ENCODE measurements at regions not wholly inside any gene's neighbourhood (a gene's known extent, or its start where the extent isn't known, plus 50 kb on each side); places are given as distances from the start of the nearest gene placed in this dataset.

DNA sequence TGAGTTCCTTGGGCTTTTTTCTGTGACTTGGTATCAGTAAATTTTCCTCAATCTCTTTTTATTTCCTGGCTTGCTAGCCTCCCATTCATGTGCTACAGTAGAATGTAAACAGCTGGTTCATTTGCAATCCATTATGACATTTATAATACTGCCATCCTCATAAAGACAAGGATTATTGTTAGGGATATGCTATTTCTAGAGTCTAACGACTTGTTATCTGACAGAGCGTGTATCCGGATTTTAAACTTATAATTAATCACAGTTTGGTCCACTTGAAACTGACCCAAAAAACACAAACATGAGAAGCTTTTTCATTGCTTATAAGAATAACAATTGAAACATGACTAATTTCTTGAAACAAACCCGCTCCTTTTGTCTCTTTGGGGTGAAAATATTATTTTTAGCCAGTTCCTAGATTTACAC is 585.8 kb downstream of the TLE4 start:
- no peak for DNase-seq

DNA sequence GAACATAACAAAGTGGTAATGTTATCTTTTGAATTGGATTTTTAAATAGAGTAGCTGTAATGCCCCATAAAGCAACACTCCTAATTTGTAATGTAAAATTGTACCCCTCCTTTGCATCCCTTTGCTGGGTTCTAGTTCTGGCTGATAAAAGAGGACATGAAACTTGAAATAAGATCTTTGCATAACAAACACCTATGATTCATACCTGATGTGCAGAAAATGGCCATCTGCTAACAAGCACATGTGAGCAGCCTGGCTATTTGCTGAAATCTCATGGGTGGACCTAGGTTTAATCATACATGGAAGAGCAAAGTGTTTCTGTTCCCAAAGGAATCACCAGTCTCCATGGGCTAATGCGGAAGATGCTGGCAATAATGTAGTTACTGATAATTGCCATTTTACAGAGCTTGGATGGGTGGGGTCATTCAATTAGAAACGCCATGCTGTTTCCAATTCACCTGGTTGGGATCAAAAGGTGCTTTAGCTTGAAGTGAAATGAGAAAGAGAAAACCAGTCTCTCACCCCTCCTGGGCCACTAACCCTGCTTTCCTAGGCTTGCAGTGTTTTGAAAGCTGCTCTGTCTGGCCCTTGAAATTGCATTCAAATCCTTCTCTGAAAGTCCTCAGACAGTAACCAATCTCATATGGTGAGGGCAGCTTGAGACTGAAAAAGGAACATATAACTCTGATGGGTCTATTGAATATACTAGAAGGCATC is 585.1 kb downstream of the TLE4 start:
- no peak for DNase-seq

DNA sequence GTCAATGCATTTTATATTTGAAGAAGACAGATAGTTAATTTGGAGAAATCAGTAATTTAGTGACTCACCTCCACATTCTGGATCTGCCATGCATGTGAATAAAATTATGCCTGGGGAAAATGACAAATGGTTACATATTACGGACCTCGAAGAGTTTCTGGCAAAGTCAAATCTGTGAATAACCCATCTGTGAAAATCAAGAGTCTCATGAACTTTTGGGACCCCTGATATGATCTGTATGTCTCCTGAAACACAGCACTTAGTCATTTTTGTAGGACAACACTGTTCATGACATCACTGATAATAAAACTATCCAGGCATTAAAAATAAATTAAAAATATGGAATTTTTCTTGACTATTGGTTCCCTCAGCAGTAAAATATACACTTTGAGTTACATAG is 584.5 kb downstream of the TLE4 start:
- no peak for DNase-seq

DNA sequence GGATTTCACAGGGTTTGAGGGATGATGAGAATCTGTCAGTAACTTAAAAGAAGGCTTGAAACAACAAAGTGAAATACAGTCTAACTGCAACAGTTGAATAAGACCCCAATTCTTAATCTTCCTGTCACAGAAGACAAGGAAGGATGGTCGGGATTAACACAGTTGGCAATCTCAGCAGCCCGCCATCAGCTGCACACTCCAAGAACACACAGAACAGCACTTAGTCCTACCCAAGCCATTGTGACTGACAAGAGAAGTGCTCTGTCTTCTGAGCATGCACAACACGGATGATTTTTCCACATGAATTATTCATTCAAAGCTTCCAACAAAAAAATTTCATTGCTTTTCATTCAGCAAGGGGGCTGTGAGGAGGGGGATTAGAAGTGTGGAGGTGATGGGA is 576.1 kb downstream of the TLE4 start:
- no peak for DNase-seq

DNA sequence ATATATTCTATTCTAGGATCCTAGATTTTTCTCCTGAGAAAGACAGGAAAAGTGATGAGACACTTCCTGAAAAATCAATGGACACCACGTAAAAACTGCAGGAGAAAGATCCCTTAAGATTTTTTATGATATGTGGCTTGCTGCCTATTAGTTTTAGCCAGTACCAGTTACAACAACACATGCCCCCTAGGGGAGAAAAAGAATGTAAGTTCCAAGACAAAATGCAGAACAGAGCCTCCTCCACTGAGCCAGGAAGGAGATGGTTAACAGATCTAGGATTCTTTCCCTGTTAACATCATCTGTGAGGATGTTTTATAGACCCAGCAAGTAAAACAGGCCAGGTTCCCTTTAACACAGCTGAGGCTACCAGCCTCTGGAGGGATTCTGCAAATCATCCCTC is 574.7 kb downstream of the TLE4 start:
- DNase-seq = no peak

DNA sequence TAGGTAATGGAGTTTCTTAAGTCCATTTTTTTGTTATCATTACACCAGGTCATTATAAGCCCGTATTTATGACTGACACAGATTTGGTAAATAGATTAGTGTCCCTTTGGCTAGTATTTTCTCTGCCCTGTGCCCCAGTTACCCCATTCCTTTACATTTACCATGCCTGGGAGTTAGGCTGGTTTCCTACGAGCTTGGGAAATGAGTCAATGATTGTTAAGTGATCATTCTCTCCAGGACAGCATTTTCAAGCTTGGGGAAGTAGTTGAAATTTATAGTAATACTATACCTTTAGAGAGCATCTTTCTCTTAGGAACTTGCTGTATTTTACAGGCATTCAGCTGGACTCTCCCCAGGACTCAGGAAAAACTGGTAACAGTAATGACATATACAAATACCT is 573.1 kb downstream of the TLE4 start:
- DNase-seq = no peak

DNA sequence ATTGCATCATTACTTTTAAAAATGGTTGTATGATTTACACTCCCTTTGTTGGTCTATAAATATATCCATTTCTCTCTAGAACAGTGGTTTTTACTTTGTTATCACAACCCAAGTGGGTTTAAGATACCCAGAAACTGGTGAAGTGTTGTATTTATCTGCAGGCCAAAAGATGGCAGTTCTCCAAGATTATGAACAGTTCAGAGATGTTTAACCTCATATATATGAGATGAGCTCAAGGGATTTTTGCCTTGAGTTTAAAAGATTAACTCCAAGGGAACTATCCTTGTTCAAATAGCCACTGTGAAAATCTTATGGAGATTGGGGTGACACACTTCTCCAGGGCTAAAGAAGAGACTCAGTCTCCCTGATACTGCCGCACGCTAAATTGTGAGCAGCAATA is 572.6 kb downstream of the TLE4 start:
- no peak for DNase-seq

DNA sequence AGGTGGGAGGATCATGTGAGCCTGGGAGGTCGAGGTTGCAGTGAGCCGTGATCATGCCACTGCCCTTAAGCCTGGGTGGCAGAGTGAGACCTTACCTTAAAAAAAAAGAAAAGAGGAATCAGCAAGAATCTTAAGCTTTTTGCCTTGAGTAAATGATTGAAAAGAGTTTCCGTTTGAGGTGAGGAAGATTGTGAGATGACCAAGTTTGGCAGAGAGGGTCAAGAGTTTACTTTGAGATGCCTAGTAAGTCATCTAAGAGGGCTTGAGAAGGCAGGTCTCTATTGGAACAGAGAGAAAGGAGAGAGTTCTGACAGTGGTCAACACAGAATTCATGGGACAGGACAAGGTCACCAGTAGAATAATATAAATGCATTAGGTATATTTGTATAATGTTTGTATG is 572.1 kb downstream of the TLE4 start:
- DNase-seq = no peak

DNA sequence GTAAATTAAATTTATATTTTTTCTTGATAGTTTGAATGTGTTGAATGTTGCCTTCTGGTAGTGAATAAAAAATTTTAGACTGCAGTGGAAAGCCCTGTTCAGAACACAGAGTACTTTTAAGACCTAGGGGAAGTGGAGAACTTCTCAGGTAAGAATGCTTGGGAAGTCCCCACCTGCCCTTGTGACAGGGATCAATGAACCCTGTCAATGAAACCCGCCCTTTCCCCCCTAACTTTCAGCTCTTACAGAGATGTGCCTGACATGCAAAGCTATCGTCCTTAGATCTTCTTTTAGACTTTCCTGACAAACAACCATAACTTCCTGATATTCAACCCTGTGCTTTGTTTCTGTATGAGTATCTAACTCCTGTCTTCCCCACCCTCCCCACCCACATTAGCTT is 562.7 kb downstream of the TLE4 start:
- no peak for DNase-seq

DNA sequence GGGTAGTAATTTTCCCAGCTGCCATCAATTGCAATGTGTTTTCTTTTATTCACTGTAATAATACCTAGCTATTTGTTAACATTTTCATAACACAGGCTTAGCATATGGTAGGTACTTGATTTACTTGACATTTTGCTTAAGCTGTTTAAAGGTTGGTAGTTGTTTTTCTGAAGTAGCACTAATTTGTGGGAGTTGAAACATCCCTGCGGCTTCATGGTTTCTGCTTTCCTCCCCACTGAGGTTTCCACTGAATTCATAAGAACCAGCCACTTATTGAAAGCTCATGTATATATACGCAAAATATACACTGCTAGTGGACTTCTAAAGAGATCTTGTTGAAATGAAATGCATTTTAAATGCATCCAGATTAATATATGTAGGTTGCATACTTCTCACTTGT is 559.9 kb downstream of the TLE4 start:
- DNase-seq = no peak

DNA sequence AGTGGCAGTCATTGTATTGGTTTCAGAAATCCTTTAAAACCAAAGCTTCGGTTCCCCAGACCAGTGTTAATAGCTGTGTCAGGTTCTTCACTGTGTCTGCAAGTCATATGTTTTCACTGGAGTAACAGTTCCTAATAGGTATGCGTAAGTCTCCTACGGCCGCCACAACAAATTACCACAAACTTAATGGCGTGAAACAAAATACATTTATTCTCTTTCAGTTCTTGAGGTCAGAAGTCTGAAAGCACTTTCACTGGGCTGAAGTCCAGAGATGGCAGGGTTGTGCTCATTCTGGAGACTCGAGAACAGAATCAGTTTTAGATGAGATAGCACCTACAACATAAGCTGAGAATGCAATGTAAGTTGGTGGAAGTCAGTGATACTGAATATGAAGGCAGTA is 556.2 kb downstream of the TLE4 start:
- no peak for DNase-seq

DNA sequence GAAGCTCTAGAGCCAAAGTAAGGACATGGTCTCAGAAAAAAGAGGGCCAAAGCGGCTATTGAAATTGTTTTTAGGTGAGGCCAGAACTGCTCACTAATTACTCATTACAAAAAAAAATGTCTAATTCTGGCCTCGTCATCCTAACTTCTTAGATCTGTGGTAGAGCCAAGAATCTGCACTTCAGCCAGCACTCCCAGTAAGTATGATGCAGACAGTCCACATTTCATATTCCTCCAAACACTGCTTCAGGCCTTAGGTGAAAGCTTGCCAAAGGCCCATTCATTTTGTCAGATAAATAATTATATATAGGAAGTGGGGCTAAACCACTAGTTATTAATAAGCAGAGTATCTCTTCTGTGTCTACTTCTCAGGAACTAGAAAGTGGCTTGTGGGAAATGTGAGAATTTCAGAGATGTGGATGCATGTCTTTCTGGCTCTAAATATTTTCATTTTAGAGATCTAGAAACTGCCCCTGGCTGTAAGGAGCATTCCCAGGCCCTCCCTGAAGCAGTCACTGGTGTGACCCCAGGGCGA is 554.0 kb downstream of the TLE4 start:
- no peak for DNase-seq

DNA sequence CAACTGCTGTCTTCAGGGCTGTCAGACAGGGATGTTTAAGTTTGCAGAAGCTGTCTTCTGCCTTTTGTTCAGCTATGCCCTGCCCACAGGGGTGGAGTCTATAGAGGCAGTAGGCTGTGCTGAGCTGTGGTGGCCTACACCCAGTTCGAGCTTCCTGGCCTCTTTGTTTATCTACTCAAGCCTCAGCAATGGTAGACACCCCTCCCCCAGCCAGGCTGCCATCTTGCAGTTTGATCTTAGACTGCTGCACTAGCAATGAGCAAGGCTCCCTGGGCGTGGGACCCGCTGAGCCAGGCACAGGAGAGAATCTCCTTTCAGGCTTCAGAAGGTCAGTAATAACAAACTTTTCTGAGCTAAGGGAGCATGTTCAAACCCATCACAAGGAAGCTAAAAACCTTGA is 545.3 kb downstream of the TLE4 start:
- DNase-seq = no peak

DNA sequence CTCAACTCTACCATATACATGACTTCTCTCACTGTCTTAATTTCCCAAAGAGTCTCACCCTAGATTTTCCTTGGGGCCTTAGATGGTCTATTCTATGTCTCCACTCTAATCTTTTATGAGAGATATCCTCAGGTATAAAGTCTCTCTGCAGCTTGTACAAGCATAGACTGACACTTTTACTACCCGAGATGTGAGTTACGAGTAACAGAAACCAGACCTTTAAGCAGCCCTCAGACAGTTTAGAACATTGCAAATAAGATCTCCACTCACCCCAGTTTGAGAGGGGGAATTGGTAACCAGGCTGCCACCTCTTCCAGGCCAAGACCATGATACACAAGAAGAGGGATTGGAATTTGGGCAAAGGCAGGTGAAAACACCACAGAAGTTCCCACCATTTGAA is 542.5 kb downstream of the TLE4 start:
- DNase-seq = no peak

DNA sequence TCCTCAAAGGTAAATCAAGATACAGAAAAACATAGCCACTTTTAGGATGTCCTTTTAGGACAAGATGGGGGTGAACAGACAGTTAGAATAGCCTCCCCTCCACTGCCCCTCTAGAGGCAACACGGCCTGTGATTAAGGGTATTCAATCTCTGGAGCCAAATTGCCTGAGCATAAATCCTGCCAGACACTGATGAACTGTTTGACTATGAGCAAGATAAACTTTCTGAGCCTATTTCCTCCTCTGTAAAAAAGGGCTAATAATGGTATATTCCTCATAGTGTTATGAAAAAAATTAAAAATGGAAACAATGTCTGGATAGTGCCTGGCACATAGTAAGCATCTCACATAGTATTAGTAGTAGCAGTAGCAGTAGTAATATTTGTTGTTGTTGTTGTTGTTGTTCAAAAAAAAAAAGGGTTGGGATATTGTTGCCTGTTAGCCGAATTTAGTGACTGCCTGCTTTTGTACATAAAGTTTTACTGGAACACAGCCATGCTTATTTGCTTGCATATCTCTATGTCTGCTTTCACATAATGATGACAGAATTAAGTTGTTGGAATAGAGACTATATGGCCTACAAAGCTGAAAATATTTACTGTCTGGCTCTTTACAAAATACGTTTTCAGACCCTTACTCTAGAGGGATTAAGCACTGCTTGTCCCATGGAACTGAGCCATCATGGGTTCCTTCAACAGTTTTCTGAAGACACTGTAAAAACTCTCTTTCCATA is 536.3 kb downstream of the TLE4 start:
- no peak for DNase-seq

DNA sequence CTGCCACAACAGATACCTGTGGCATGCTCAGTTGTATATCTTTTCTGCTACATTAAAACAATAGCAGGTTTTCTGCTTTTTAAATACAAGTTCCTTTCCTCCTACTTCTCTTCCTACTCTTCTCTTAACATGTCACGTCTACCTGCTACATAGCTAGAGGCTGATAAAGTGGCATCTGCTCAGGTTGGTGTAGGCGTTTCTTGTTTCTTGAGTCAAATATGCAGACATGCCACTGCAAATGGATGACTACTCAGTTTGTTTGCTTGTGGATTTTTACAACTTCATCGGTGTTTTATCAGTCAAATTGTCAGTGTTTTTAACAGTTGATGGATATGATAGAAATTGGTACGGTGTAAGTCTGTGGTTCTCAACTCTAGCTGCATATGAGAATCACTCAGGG is 525.7 kb downstream of the TLE4 start:
- no peak for DNase-seq

DNA sequence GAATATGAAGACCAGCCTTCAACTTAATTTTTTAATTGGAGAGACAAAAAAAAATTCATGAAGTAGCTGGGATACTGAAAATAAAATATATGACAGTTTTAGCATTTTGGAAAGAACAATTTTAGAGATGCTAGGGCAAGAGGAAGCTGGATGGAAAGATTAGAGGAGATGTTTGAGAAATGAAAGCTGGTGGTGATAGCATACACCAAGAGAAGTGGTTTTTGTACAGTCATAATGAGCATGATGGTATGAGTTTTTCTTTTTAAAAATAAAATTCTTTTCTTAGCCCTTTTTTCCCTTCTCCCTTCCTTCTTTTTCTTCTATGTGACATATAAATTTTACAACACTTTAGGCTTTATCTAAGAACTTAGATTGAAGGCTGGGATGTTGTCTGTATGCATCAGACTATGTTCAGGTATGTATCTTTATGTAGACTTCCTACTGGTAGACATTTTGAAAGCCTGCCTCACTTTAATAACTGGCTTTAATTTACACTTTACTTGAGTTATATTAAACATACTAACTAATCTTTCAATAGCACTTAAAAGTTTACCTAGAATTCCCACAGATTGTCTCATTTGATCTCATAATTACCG is 522.5 kb downstream of the TLE4 start:
- no peak for DNase-seq

DNA sequence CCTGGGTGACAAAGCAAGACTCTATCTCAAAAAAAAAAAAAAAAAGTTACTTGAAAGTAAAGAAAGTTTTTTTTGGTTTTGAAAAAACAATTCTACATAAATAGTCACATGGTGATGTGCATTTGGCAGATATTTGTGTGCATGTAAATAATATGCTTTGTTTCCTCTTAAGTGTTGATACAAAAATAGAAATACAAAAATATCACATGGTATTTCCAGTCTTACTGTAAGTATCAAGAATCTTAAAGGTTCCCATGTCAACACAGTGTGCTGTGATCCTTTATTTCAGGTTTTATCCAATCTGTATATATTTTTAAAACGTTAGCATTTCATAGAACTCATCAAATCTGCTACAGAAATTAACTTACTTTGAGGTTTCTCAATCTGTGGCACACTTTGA is 521.9 kb downstream of the TLE4 start:
- DNase-seq = no peak

DNA sequence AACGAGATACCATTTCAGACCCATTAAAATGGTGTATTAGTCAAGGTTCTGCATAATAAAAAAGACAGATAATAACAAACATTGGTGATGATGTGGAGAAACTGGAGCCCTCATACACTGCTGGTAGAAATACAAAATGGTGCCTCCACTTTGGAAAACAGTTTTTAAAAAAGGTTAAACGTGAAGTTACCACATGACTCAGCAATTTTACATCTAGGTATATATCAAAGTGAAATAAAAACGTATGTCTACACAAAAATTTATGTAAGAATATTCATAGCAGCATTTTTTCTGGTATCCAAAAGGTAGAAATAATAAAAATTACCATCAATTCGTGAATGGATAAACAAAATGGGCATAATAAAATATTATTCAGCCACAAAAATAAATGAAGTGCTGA is 519.8 kb downstream of the TLE4 start:
- no peak for DNase-seq

DNA sequence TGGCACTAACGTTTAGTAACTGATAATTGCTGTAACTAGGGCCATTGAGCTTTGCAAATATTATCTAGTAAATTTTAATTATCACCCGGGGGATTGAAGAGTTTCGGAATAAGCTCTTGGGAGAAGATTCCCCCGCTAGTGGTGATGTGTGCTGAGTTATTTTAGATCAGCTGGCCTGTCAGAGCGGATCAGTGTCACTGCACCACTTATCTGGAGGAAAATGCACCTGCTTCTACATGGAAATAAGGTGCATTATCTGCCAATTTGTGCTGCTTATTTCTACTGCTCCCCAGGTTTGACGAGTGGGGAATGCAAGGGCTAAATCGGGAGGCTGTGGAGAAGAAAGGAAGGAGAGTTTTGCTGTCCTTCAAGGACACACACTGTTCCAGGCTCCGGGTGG is 518.6 kb downstream of the TLE4 start:
- DNase-seq = no peak

DNA sequence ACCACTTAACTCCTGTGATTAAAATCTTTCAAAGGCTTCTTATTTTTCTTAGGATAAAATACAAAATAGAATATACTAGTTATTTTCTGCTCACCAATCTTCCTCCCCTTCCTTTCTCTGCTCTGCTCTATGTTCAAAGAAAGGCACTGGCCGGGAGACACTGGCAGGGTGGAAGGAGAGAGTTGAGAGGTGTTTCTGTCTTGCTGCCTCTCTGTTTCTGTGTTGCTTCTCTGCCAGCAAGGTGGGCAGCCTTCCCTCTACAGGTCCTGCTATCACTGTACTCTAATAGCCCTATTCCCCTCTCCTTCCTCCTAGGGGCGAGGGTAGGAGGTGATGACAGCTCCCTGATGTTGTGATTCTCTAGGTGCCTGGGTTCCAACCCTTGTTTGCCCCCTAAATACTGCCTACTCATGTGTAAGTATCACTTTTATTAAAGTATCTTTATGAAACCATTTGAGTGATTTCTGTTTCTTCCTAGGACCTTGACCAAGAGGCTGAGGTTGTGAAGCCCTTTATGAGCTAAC is 515.1 kb downstream of the TLE4 start:
- no peak for DNase-seq

DNA sequence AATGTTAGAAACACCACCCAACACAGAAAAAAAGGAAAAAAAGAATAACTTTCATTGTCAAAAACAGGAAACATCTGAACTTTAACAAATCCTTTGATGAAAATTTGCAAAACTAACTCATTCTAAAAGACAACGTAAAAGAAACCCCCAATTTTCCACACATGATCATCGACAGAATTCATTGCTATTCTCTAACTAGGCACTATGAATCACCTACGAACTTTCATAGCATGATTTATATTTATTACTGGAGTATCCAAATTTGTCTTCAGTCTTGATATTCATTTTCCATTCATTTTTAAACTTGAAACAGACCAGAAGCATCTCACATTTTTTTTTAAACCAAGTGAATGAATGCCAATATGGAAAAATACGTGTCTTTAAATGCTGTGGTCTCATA is 514.6 kb downstream of the TLE4 start:
- DNase-seq = no peak

DNA sequence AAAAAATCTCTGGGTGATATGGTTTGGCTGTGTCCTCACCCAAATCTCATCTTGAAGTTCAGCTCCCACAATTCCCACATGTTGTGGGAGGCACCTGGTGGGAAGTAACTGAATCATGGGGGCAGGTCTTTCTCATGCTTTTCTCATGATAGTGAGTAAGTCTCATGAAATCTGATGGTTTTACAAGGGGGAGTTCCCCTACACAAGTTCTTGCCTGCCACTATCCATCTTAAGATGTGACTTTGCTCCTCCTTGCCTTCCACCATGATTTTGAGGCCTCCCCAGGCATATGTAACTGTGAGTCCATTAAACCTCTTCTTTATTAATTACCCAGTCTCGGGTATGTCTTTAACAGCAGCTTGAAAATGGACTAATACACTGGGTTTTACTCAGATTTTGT is 513.9 kb downstream of the TLE4 start:
- no peak for DNase-seq

DNA sequence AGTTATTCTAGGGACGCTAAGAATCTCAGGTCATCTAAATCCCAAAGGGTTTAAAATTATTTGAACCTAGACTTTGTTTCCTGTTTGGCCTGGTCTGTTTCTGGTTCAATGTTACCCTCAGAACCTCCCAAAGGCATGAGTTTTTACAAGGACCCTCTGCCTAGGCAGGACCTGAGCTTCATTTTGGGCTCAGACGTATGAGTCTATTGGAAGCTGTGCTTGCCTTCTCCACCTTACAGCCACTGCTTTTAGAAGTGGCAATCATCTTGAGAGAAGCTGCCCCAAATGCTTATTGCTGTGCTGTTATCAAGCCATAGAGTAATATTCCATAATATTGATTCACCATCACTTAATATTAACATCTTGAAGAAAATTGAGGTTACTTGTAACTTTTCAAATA is 510.4 kb downstream of the TLE4 start:
- DNase-seq = no peak
